GM23248 (cell line): ENCODE measurements at regions not wholly inside any gene's neighbourhood (a gene's known extent, or its start where the extent isn't known, plus 50 kb on each side); places are given as distances from the start of the nearest gene placed in this dataset.

Source experiments
- DNase-seq: peaks from one replicate; pipeline ENCODE4 v3.0.0-alpha.2; 2015
- H2AFZ ChIP-seq: fragments of 200-600 bp; sonication (generic); 2 replicates; pipeline ENCODE4 v1.6.1; 2016; ENCODE audit warnings: antibody characterized with exemption
- H3F3A ChIP-seq: fragments of 200-600 bp; sonication (generic); 2 replicates; pipeline ENCODE4 v1.6.1; 2016; ENCODE audit warnings: mild to moderate bottlenecking, antibody characterized with exemption, mixed run types; ENCODE audit not compliant: insufficient read depth
- H3K27ac ChIP-seq: fragments of 200-600 bp; sonication (generic); 2 replicates; pipeline ENCODE4 v1.5.1; 2016; ENCODE audit warnings: mild to moderate bottlenecking
- H3K27me3 ChIP-seq: fragments of 200-600 bp; sonication (generic); replicated peaks from 2 replicates; pipeline ENCODE4 v1.6.1; 2016; ENCODE audit warnings: mild to moderate bottlenecking; ENCODE audit not compliant: insufficient read depth
- H3K36me3 ChIP-seq: fragments of 200-600 bp; sonication (generic); 2 replicates; pipeline ENCODE4 v1.6.1; 2016; ENCODE audit warnings: low read depth, mild to moderate bottlenecking
- H3K4me1 ChIP-seq: fragments of 200-600 bp; sonication (generic); 2 replicates; pipeline ENCODE4 v1.6.1; 2016; ENCODE audit warnings: mild to moderate bottlenecking; ENCODE audit not compliant: insufficient read depth
- H3K4me2 ChIP-seq: fragments of 200-600 bp; sonication (generic); one replicate; pipeline ENCODE4 v1.6.1; 2016; ENCODE audit warnings: mild to moderate bottlenecking; ENCODE audit not compliant: unreplicated experiment
- H3K4me3 ChIP-seq: fragments of 200-600 bp; sonication (generic); 2 replicates; pipeline ENCODE4 v1.5.1; 2016; ENCODE audit warnings: mild to moderate bottlenecking
- H3K79me2 ChIP-seq: fragments of 200-600 bp; sonication (generic); 2 replicates; pipeline ENCODE4 v1.6.1; 2016; ENCODE audit warnings: mild to moderate bottlenecking; ENCODE audit not compliant: insufficient read depth
- H3K9ac ChIP-seq: fragments of 200-600 bp; sonication (generic); 2 replicates; pipeline ENCODE4 v1.6.1; 2016; ENCODE audit warnings: mild to moderate bottlenecking
- H3K9me2 ChIP-seq: fragments of 200-600 bp; sonication (generic); 2 replicates; pipeline ENCODE4 v1.6.1; 2016; ENCODE audit warnings: mixed run types, mild to moderate bottlenecking, moderate library complexity; ENCODE audit not compliant: insufficient read depth
- H3K9me3 ChIP-seq: fragments of 200-600 bp; sonication (generic); one replicate; pipeline ENCODE4 v1.6.1; 2017; ENCODE audit warnings: low read depth
- H4K20me1 ChIP-seq: fragments of 200-600 bp; sonication (generic); 2 replicates; pipeline ENCODE4 v1.6.0; 2016; ENCODE audit not compliant: insufficient read depth
- EZH2 ChIP-seq: fragments of 200-600 bp; sonication (generic); IDR thresholded peaks from 2 replicates; pipeline ENCODE4 v1.6.1; 2018; ENCODE audit warnings: antibody characterized with exemption, mild to moderate bottlenecking; ENCODE audit not compliant: insufficient read depth, poor library complexity, severe bottlenecking
- EZH2phosphoT487 ChIP-seq: fragments of 200-600 bp; sonication (generic); IDR thresholded peaks from 2 replicates; pipeline ENCODE4 v1.6.1; 2018; ENCODE audit warnings: antibody characterized with exemption, moderate library complexity, mild to moderate bottlenecking, low read depth; ENCODE audit not compliant: insufficient read depth
- WGBS, 2 experiments: methylation state at CpG; one replicate each; pipeline ENCODE4 v1.1.6; 2015 to 2017; ENCODE audit warnings: low lambda C conversion rate in 2 of 2, low coverage in 1 of 2; ENCODE audit errors: missing lambda C conversion rate in 2 of 2; 5-methylcytosine and 5-hydroxymethylcytosine counted together
- in situ Hi-C: fragments of 300-500 bp; cut with MboI; formaldehyde crosslinking; loops from 2 replicates; pipeline ENCODE4 v1.15.0; 2020

- H3K36me3 ChIP-seq = no peaks in the 10 kb centered on the region
- H3K79me2 ChIP-seq = no peaks in the 10 kb centered on the region
- 16 to 26% methylated on average over 5 of the region's 5 CpGs for WGBS, 2 experiments
- no peaks in the 10 kb centered on the region for H3K9me3 ChIP-seq
- no peak overlapping the region for H3K27ac ChIP-seq
- H2AFZ ChIP-seq = no peak overlapping the region
- in situ Hi-C loops = loop anchor here (25.0 kb wide), 1 partner anchor 296 kb away; no protein-coding TSS in a partner anchor
- TF ChIP-seq EZH2phosphoT487 = no peak
- TF ChIP-seq EZH2 = no peak
- peak; percentile 26 for DNase-seq
- peaks cover 10% of the 10 kb centered on the region; the same call in 1 of the 2 replicates for H3K4me1 ChIP-seq
- no peaks in the 10 kb centered on the region for H3K27me3 ChIP-seq
- no peaks in the 10 kb centered on the region for H3F3A ChIP-seq
- no peaks in the 10 kb centered on the region for H3K9me2 ChIP-seq
- no peaks in the 10 kb centered on the region for H4K20me1 ChIP-seq
- no peak overlapping the region for H3K9ac ChIP-seq
- H3K4me3 ChIP-seq = no peak overlapping the region
- H3K4me2 ChIP-seq = no peak overlapping the region
Measured at GRCh38 chr2:118565786-118566540, 281.5 kb downstream of the EN1 start.

- Histone ChIP-seq H3K4me1 (peaks cover 7% of the 10 kb centered on the region; the same call in 1 of the 2 replicates), H3K9ac (no peak overlapping the region), H3K4me3 (no peak overlapping the region), H2AFZ (no peak overlapping the region), H3K9me2 (no peaks in the 10 kb centered on the region), H3K9me3 (no peaks in the 10 kb centered on the region), H3K4me2 (no peak overlapping the region), H3K79me2 (no peaks in the 10 kb centered on the region), H3K36me3 (no peaks in the 10 kb centered on the region), H3K27me3 (no peaks in the 10 kb centered on the region), H4K20me1 (no peaks in the 10 kb centered on the region), H3K27ac (no peak overlapping the region), H3F3A (no peaks in the 10 kb centered on the region)
- WGBS, 2 experiments = 60 to 70% methylated on average over 6 of the region's 6 CpGs
- DNase-seq = no peak
- in situ Hi-C loops = loop anchor here (25.0 kb wide), 1 partner anchor 297 kb away; no protein-coding TSS in a partner anchor
- TF ChIP-seq EZH2phosphoT487 (no peak), EZH2 (no peak)
Measured at GRCh38 chr2:118565301-118565700, 282.1 kb downstream of the EN1 start.

GRCh38 chr2:118562144-118562543, 285.3 kb downstream of the EN1 start:
- no peaks in the 10 kb centered on the region for H3F3A ChIP-seq
- H3K27me3 ChIP-seq = no peaks in the 10 kb centered on the region
- H3K4me1 ChIP-seq = no peaks in the 10 kb centered on the region
- H3K4me3 ChIP-seq = no peak overlapping the region
- 91 to 97% methylated on average over 5 of the region's 5 CpGs for WGBS, 2 experiments
- H2AFZ ChIP-seq = no peak overlapping the region
- TF ChIP-seq EZH2phosphoT487 (no peak), EZH2 (no peak)
- no peak overlapping the region for H3K27ac ChIP-seq
- H3K79me2 ChIP-seq = no peaks in the 10 kb centered on the region
- no peak overlapping the region for H3K9ac ChIP-seq
- no peaks in the 10 kb centered on the region for H3K9me3 ChIP-seq
- in situ Hi-C loops = loop anchor here (25.0 kb wide), 1 partner anchor 300 kb away; no protein-coding TSS in a partner anchor
- no peaks in the 10 kb centered on the region for H4K20me1 ChIP-seq
- no peak for DNase-seq
- H3K9me2 ChIP-seq = no peaks in the 10 kb centered on the region
- H3K4me2 ChIP-seq = no peak overlapping the region
- no peaks in the 10 kb centered on the region for H3K36me3 ChIP-seq

- Histone ChIP-seq H3K9ac (no peak overlapping the region), H2AFZ (no peak overlapping the region), H3K9me3 (no peaks in the 10 kb centered on the region), H3K79me2 (no peaks in the 10 kb centered on the region), H4K20me1 (no peaks in the 10 kb centered on the region), H3K4me2 (no peak overlapping the region), H3K27ac (no peak overlapping the region), H3K9me2 (no peaks in the 10 kb centered on the region), H3K27me3 (no peaks in the 10 kb centered on the region), H3K36me3 (no peaks in the 10 kb centered on the region), H3K4me1 (no peaks in the 10 kb centered on the region), H3K4me3 (no peak overlapping the region), H3F3A (no peaks in the 10 kb centered on the region)
- no peak for DNase-seq
- TF ChIP-seq EZH2phosphoT487 (no peak), EZH2 (no peak)
- in situ Hi-C loops = loop anchor here (25.0 kb wide), 1 partner anchor 303 kb away; no protein-coding TSS in a partner anchor
- 73 to 77% methylated on average over 1 of the region's 1 CpG for WGBS, 2 experiments
Measured at GRCh38 chr2:118558846-118559245, 288.6 kb downstream of the EN1 start.
